Stimulated activated naive CD8-positive, alpha-beta T cell treated with anti-CD3 and anti-CD28 coated beads, Interleukin-15, amount 100 ng/mL, for 72 hours (primary cell): ENCODE measurements at regions not wholly inside any gene's neighbourhood (a gene's known extent, or its start where the extent isn't known, plus 50 kb on each side); places are given as distances from the start of the nearest gene placed in this dataset.

Experiments
- ATAC-seq: fragments of 150-1000 bp; cut with Tn5 transposase; 2 replicates; pipeline ENCODE4 v1.10.0; 2021; ENCODE audit warnings: mild to moderate bottlenecking, moderate library complexity
- DNase-seq, 2 donors: peaks; one replicate each; pipeline ENCODE4 v3.0.0; 2021 to 2022
- H3K27ac Mint-ChIP-seq, 2 donors: one replicate each; pipeline ENCODE4 v1.8.0; 2022; ENCODE audit warnings: mild to moderate bottlenecking in 2 of 2, mixed read lengths in 2 of 2, moderate library complexity in 2 of 2
- H3K27me3 Mint-ChIP-seq: one replicate; pipeline ENCODE4 v1.8.0; 2022; ENCODE audit warnings: mixed read lengths
- H3K4me1 Mint-ChIP-seq: one replicate; pipeline ENCODE4 v1.8.0; 2022; ENCODE audit warnings: mild to moderate bottlenecking, mixed read lengths
- H3K4me3 Mint-ChIP-seq, 2 donors: one replicate each; pipeline ENCODE4 v1.8.0; 2022; ENCODE audit warnings: mild to moderate bottlenecking in 2 of 2, mixed read lengths in 2 of 2, moderate library complexity in 1 of 2
- H3K9me3 Mint-ChIP-seq, 2 donors: one replicate each; pipeline ENCODE4 v1.8.0; 2022; ENCODE audit warnings: mixed read lengths in 2 of 2

GRCh38 chr2:238548902-238549462 is 122.3 kb downstream of the ASB1 start:
- ATAC-seq, result no peak
- peaks cover 33% of the 10 kb centered on the region for H3K27me3 Mint-ChIP-seq
- peaks cover 5 to 14% of the 10 kb centered on the region in 2 donors for H3K9me3 Mint-ChIP-seq
- H3K4me3 Mint-ChIP-seq, result no peak overlapping the region
- no peaks in the 10 kb centered on the region for H3K4me1 Mint-ChIP-seq
- H3K27ac Mint-ChIP-seq, result no peak overlapping the region
- no peak for DNase-seq

GRCh38 chr2:238549866-238550265 is 123.1 kb downstream of the ASB1 start:
- Mint-ChIP-seq H3K27me3 (peaks cover 35% of the 10 kb centered on the region), H3K9me3 (peaks cover 5 to 14% of the 10 kb centered on the region in 2 donors), H3K4me3 (no peak overlapping the region), H3K27ac (peak overlapping the region in 1 of 2 donors; percentile 74), H3K4me1 (no peaks in the 10 kb centered on the region)
- DNase-seq, result no peak
- no peak for ATAC-seq

- no peak for ATAC-seq
- DNase-seq, result no peak
- peaks cover 5 to 14% of the 10 kb centered on the region in 2 donors for H3K9me3 Mint-ChIP-seq
- H3K27me3 Mint-ChIP-seq, result peaks cover 25% of the 10 kb centered on the region
- H3K4me3 Mint-ChIP-seq, result no peak overlapping the region
- H3K4me1 Mint-ChIP-seq, result no peaks in the 10 kb centered on the region
- no peak overlapping the region for H3K27ac Mint-ChIP-seq
Observed at GRCh38 chr2:238551091-238551490, 124.4 kb downstream of the ASB1 start.

DNA sequence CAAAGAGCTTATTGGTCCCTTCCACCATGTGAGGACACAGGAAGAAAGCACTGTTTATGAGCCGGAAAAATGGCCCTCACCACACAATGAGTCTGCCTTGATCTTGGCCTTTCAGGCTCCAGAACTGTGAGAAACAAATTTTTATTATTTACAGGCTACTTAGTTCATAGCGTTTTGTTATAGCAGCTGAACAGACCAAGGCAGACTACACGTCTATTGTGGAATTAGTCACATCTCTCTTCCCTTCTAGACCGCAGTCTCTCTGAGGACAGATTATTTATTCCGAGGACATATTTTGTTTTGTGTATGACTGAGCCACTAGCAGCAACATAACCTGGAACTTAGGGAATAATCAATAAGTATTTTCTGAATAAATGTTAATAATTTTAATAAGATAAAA is 125.5 kb downstream of the ASB1 start:
- peaks cover 5 to 14% of the 10 kb centered on the region in 2 donors for H3K9me3 Mint-ChIP-seq
- ATAC-seq, result no peak
- no peaks in the 10 kb centered on the region for H3K4me1 Mint-ChIP-seq
- H3K4me3 Mint-ChIP-seq, result no peak overlapping the region
- H3K27ac Mint-ChIP-seq, result no peak overlapping the region
- H3K27me3 Mint-ChIP-seq, result peaks cover 27% of the 10 kb centered on the region
- DNase-seq, result no peak

- Mint-ChIP-seq H3K4me3 (no peak overlapping the region), H3K27me3 (peaks cover 33% of the 10 kb centered on the region), H3K4me1 (no peaks in the 10 kb centered on the region), H3K9me3 (peaks cover 5 to 14% of the 10 kb centered on the region in 2 donors), H3K27ac (no peak overlapping the region)
- ATAC-seq (no peak), DNase-seq (no peak)
Observed at GRCh38 chr2:238553159-238553558, 126.4 kb downstream of the ASB1 start.

DNA sequence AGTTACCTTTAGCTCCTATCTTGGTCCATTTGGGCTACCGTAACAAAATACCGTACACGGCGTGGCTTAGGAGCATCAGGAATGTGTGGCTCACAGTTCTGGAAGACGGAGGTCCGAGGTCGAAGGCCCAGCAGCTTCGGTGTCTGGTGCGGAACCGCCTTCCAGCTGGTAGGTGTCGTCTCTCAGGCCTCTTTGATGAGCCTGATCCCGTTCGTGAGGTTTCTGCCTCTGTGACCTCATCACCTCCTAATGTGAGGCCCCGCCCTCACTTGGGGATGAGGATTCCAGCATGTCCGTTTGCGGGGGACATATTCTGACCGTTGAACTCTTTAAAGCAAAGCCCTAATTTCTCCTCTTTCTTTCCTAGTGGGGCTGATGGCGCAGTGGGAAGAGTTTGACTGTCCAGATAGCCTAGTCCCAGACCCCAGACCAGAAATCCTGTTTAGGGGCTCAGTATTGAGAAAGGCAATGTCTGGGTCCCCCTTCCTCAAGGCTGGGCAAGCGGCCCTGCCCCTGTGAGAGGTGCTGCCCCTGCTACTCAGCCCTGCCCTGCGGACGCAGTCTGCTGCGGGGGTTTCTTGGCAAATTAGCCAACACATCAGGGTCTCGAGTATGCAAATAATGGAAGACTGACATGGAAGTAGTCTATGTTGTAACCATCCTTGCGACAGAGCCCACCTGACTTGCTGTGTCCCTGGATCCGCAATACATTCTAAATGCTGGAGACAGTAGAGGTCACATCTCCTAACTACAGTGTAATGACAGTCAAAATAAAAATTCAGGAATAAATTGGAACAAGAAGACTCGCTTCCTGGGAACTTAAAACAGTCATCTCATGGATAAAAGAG is 128.0 kb downstream of the ASB1 start:
- DNase-seq (no peak), ATAC-seq (no peak)
- Mint-ChIP-seq H3K27me3 (peaks cover 23% of the 10 kb centered on the region), H3K4me3 (no peak overlapping the region), H3K27ac (no peak overlapping the region), H3K4me1 (no peaks in the 10 kb centered on the region), H3K9me3 (peaks cover 5 to 14% of the 10 kb centered on the region in 2 donors)

GRCh38 chr2:238555786-238556542 is 129.2 kb downstream of the ASB1 start:
- Mint-ChIP-seq H3K4me3 (no peak overlapping the region), H3K27me3 (peaks cover 18% of the 10 kb centered on the region), H3K9me3 (peaks cover 5 to 12% of the 10 kb centered on the region in 2 donors), H3K27ac (no peak overlapping the region), H3K4me1 (no peaks in the 10 kb centered on the region)
- ATAC-seq (no peak), DNase-seq (no peak)

DNA sequence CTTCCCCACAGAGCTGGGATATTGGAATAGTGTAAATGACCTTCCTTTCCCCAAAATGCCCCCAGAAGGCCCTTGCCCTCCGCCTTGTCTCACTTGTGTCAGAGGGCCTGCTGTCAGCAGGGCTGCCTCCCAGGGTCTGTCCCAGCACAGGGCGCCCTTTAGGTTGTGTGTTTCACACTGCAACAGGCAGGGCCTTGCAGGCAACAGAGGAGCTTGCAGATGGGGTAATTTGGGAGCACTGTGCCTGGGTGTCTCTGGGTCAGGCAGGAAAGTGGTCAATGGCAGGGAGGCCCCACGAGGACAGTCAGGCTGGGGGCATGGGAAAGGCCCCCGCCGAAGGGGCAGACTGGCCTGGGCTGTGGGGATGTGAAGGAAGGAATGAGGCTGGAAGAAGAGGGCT is 130.7 kb downstream of the ASB1 start:
- DNase-seq, result no peak
- H3K9me3 Mint-ChIP-seq, result peaks cover 5 to 7% of the 10 kb centered on the region in 2 donors
- no peaks in the 10 kb centered on the region for H3K4me1 Mint-ChIP-seq
- no peak for ATAC-seq
- H3K27ac Mint-ChIP-seq, result peak overlapping the region in 1 of 2 donors; percentile 43
- H3K4me3 Mint-ChIP-seq, result no peak overlapping the region
- H3K27me3 Mint-ChIP-seq, result peaks cover 18% of the 10 kb centered on the region

GRCh38 chr2:238557936-238558335 is 131.2 kb downstream of the ASB1 start:
- H3K4me1 Mint-ChIP-seq, result no peaks in the 10 kb centered on the region
- ATAC-seq (no peak), DNase-seq (no peak)
- peaks cover 3 to 4% of the 10 kb centered on the region in 2 donors for H3K9me3 Mint-ChIP-seq
- peaks cover 18% of the 10 kb centered on the region for H3K27me3 Mint-ChIP-seq
- H3K27ac Mint-ChIP-seq, result no peak overlapping the region
- no peak overlapping the region for H3K4me3 Mint-ChIP-seq

DNA sequence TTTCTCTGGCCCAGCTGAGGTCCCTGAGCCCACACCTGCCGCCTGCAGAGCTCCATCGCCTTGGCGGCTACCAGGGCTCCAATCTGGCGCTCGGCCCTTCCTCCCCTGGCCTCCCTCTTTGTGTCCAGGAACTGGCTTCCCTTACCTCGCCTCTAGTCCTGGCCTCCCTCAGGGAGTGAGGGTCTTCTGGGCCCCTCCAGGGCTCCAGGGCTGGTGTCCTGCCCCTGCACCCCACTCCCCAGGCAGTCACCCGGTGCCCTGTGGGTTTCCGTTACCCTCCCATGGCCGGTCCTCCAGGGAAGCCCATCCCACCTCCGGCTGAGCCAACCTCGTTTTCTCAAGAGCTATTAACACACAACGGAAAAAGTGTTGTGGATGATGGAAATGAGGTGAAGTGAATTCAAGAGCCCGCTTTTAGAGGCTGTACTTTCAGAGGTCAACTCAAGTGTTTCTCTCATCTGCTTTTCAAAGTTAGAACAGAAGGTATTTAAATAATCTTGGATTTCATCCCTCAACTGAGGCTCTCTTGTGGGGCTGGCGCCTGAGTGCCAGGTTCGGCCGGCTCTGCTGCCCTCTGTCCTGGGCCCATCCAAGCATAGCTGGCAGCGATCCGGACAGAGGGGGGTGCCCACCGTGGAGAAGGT is 131.9 kb downstream of the ASB1 start:
- Mint-ChIP-seq H3K4me3 (no peak overlapping the region), H3K4me1 (no peaks in the 10 kb centered on the region), H3K9me3 (no peaks in the 10 kb centered on the region), H3K27me3 (peaks cover 18% of the 10 kb centered on the region), H3K27ac (peak overlapping the region in 1 of 2 donors; percentile 13)
- no peak for DNase-seq
- no peak for ATAC-seq

DNA sequence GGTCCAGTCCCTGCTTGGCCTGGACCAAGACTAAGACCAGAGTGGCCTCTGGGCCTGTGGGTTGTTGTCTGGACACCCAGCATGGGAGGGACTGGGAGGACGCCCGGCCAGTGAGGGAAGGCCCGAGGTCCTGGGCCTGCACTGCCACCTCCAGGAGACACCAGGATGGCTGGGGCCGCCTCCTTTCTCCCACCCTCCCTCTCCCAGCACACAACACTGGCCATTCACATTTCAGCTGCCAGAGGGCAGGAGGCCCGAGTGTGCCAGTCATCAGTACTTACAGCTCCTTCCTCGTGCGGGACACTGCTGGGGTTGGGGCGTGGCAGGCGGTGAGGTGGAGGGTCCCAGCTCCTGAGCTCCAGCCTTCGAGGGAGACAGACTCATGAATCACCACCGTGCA is 133.5 kb downstream of the ASB1 start:
- H3K4me1 Mint-ChIP-seq, result no peaks in the 10 kb centered on the region

DNA sequence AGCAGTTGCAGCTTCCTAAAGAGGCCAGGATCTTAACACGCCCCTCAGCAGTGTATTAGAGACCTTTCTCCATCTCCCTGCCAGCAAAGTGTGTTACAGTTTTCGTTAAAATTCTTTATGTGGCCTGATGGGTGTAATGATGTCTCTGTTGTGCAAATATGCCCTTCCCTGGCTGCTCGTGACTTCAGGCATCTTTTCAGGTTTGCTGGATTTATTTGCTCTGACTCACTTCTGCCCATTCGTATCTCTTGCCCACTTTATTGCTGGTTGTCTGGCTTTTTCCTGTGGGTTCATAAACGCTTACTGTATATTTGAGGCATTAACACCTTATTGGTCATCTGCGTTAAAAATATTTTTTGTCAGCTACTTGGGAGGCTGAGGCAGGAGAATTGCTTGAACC is 134.5 kb downstream of the ASB1 start:
- no peaks in the 10 kb centered on the region for H3K4me1 Mint-ChIP-seq
- H3K4me3 Mint-ChIP-seq, result no peak overlapping the region
- H3K9me3 Mint-ChIP-seq, result no peaks in the 10 kb centered on the region
- DNase-seq (no peak), ATAC-seq (no peak)
- peak overlapping the region in 1 of 2 donors; percentile 42 for H3K27ac Mint-ChIP-seq
- H3K27me3 Mint-ChIP-seq, result peaks cover 12% of the 10 kb centered on the region

More for the DNA sequence above, 133.5 kb downstream of the ASB1 start:
- Mint-ChIP-seq H3K4me3 (no peak overlapping the region), H3K27ac (no peak overlapping the region), H3K27me3 (peaks cover 12% of the 10 kb centered on the region), H3K9me3 (no peaks in the 10 kb centered on the region)
- DNase-seq (no peak), ATAC-seq (no peak)

DNA sequence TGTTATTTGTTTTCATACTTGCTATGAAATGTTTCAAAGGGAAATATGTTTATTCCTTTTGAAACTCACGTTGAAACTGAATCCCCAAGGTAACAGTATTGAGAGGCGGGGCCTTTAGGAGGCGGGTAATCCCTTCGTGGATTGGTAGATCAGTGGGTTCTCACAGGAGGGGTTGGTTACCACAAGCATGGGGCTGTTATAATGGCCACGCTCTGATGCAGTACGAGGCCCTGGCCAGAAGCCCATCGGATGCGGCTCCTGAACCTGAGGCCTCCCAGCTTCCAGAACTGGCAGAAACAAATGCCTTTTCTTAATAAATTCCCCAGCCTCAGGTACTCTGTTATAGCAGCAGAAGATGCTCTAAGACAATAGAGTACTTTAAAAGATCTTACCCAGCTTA is 135.7 kb downstream of the ASB1 start:
- Mint-ChIP-seq H3K9me3 (no peaks in the 10 kb centered on the region), H3K27me3 (peaks cover 4% of the 10 kb centered on the region), H3K4me3 (no peak overlapping the region), H3K4me1 (no peaks in the 10 kb centered on the region), H3K27ac (no peak overlapping the region)
- no peak for ATAC-seq
- DNase-seq, result no peak

GRCh38 chr2:238563551-238563950 is 136.8 kb downstream of the ASB1 start:
- H3K4me3 Mint-ChIP-seq, result no peak overlapping the region
- ATAC-seq (no peak), DNase-seq (no peak)
- H3K9me3 Mint-ChIP-seq, result no peaks in the 10 kb centered on the region
- no peaks in the 10 kb centered on the region for H3K4me1 Mint-ChIP-seq
- H3K27ac Mint-ChIP-seq, result no peak overlapping the region
- no peaks in the 10 kb centered on the region for H3K27me3 Mint-ChIP-seq

DNA sequence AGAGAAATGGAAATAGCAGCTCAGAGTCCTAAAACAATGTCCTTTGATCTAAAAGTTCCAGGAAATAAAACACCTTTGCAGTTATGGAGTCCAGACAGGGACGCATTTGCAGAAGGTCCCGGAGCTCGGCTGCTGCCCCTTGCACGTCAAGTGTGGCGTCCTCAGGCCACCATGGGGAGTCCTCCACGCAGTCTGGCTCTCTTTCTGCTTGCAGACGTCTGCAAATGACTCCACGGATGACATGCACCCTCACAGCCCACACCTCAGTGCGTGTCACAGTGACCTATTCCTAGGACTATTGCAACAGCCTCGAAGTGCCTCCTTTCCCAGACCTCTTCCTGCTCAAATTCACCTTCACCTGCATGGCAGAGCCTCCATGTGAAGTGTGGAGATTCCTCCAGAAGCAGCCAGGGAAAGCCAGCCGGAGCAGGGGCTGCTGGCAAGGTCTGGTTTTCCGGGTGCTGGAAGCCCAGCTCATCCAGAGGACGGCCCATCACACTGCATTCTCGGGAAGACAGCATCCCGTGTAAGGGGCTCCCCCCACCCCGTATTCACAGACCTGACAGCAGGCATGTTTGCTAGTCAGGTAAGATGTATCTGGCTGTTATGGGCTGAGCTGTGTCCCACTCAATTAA is 137.7 kb downstream of the ASB1 start:
- Mint-ChIP-seq H3K9me3 (no peaks in the 10 kb centered on the region), H3K4me3 (no peak overlapping the region), H3K4me1 (no peaks in the 10 kb centered on the region), H3K27me3 (no peaks in the 10 kb centered on the region), H3K27ac (peak overlapping the region in 1 of 2 donors; percentile 93)
- DNase-seq (no peak), ATAC-seq (no peak)
